Activated naive CD8-positive, alpha-beta T cell (primary cell): ENCODE measurements at regions not wholly inside any gene's neighbourhood (a gene's known extent, or its start where the extent isn't known, plus 50 kb on each side); places are given as distances from the start of the nearest gene placed in this dataset.

Experiments used
- H3K27ac Mint-ChIP-seq: one replicate; pipeline ENCODE4 v1.8.0; 2021; ENCODE audit warnings: mixed read lengths
- H3K27me3 Mint-ChIP-seq: one replicate; pipeline ENCODE4 v1.8.0; 2021; ENCODE audit warnings: mixed read lengths
- H3K36me3 Mint-ChIP-seq: one replicate; pipeline ENCODE4 v1.8.0; 2021; ENCODE audit warnings: mixed read lengths
- H3K4me1 Mint-ChIP-seq: one replicate; pipeline ENCODE4 v1.8.0; 2021; ENCODE audit warnings: low read depth, mixed read lengths
- H3K4me3 Mint-ChIP-seq: one replicate; pipeline ENCODE4 v1.8.0; 2021; ENCODE audit warnings: mild to moderate bottlenecking, mixed read lengths
- H3K9me3 Mint-ChIP-seq: one replicate; pipeline ENCODE4 v1.8.0; 2021; ENCODE audit warnings: low read depth, mixed read lengths

DNA sequence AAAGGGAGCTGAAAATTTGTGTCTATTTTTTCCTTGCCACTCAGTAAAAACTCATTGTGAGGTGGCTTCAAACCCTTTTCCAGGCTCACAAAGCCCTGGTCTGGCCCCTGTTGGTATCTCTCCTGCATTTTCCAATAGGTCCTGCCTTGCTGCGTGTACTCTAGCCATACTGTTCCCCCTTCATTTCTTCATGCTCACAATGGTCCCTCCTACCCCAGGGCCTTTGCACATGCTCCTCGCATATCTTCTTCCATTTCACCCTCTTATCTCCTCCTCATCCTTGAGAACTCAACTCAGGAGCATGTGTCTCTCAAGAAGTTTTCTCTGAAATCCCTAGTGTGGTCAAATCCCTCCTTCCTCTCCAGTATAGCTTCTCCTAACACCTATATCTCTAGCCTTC lies 186.6 kb downstream of the MBOAT1 start:
- Mint-ChIP-seq H3K36me3 (no peaks in the 10 kb centered on the region), H3K4me1 (peaks cover 19% of the 10 kb centered on the region), H3K27me3 (peaks cover 22% of the 10 kb centered on the region), H3K27ac (no peak overlapping the region), H3K9me3 (no peaks in the 10 kb centered on the region), H3K4me3 (no peak overlapping the region)

DNA sequence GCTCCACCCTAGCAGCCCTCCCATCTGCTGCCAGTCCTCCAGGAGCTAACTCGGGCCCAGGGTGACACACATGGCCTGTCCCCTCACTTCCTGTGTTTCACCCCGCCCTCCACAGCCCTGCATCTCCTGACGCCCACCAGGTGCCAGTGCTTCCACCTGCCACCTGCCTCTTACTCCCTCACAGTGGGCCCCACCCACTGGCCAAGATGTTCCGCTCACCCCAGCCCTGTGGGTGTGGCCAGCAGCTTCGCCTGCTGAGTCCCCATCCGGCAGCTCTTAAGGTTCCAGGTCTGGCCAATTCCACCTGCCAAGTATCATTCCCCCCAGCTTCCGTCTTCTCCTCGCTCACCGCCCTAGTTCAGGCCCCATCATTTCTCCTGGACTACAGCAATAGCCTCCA lies 184.1 kb downstream of the MBOAT1 start:
- H3K36me3 Mint-ChIP-seq = no peaks in the 10 kb centered on the region
- H3K9me3 Mint-ChIP-seq = no peaks in the 10 kb centered on the region
- peaks cover 23% of the 10 kb centered on the region for H3K27me3 Mint-ChIP-seq
- peaks cover 19% of the 10 kb centered on the region for H3K4me1 Mint-ChIP-seq
- no peak overlapping the region for H3K27ac Mint-ChIP-seq
- H3K4me3 Mint-ChIP-seq = no peak overlapping the region

DNA sequence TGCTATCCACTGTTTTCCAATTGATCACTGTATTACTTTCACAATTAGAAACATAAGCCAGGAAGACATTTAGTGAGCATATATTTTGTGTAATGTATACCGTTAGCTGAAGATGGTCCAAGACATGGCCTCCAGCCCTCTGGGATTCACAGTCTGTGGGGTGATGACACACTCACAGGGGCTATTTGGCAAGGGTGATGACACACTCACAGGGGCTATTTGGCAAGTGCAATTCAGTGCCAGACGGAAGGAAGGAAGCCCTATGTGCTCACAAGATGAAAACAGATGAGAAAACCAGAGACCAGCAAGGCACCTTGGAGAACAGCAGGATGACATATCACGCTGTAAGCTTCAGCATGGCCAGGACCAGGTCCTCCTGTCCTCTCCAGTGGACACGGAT lies 183.7 kb downstream of the MBOAT1 start:
- H3K4me3 Mint-ChIP-seq = no peak overlapping the region
- H3K36me3 Mint-ChIP-seq = no peaks in the 10 kb centered on the region
- peaks cover 26% of the 10 kb centered on the region for H3K27me3 Mint-ChIP-seq
- peaks cover 17% of the 10 kb centered on the region for H3K4me1 Mint-ChIP-seq
- no peaks in the 10 kb centered on the region for H3K9me3 Mint-ChIP-seq
- H3K27ac Mint-ChIP-seq = no peak overlapping the region

DNA sequence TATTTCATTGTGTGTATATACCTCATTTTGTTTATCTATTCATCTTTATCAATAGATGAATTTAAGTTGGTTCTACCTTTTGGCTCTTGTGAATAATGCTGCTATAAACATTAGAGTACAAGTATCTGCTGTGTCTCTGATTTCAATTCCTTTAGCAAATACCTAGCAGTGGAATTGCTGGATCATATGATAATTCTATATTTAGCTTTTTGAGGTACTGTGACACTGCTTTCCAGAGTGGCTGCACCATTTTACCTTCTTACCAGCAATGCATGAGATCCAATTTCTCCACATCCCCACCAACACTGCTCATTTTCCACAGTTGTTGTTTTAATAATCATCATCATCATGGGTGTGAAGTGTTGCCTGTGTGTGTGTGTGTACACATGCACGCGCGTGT lies 182.3 kb downstream of the MBOAT1 start:
- H3K4me1 Mint-ChIP-seq = peaks cover 3% of the 10 kb centered on the region
- H3K4me3 Mint-ChIP-seq = no peak overlapping the region
- no peaks in the 10 kb centered on the region for H3K9me3 Mint-ChIP-seq
- no peaks in the 10 kb centered on the region for H3K36me3 Mint-ChIP-seq
- H3K27me3 Mint-ChIP-seq = peaks cover 26% of the 10 kb centered on the region
- no peak overlapping the region for H3K27ac Mint-ChIP-seq

DNA sequence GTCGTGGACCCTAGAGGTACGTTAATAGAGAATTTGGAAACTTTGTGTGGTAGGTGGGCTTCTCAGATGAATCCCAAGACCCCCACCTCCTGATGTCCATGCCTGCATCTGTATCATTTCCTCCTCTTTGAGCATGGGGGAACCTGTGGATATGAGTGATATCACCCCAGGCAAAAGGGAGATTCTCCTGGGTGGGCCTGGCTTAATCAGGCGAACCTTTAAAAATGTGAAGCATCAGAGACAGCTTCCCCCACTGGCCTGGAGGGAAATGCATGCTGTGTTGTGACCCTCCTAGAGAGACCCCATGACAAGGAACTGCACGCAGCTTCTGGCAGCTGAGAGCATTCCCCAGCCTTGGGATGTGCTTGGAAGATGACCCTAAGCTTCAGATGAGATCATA lies 180.9 kb downstream of the MBOAT1 start:
- no peak overlapping the region for H3K4me3 Mint-ChIP-seq

DNA sequence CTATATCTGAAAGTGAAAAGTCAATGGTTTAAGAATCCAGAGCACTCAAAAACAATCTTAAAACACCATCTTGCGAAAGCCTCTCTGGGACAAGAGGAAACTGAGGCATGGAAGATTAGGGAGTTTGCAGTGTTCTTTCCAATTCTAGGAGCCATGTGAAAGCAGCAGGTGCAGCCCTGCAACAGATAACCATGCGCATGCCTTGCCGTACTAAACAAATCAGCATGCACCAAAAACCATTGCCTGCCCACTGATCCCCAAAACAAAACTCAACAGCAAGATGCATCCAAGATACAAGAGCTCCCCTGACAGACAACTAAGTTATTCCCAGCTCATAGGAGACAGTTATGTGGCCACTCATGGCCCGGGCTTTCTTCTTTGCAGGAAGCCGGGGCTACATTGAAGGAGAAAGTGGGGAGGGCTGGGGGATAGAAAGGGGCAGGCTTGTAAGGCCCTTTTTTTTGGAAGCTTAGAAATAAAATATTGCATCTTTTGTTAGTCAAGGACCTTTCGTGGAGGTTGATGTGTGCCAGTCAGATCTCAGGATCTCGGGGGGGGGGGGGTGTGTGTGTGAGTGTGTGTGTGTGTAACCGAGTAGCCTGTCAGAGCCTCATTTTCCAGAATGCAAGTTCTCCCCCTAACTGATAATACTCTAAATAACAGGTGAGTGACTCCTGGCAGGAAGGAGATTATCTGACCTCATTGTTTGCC lies 178.4 kb downstream of the MBOAT1 start:
- no peaks in the 10 kb centered on the region for H3K9me3 Mint-ChIP-seq
- peaks cover 12% of the 10 kb centered on the region for H3K27me3 Mint-ChIP-seq
- H3K27ac Mint-ChIP-seq = no peak overlapping the region
- no peaks in the 10 kb centered on the region for H3K36me3 Mint-ChIP-seq
- H3K4me1 Mint-ChIP-seq = no peaks in the 10 kb centered on the region
- no peak overlapping the region for H3K4me3 Mint-ChIP-seq

More for the DNA sequence above, 180.9 kb downstream of the MBOAT1 start:
- Mint-ChIP-seq H3K36me3 (no peaks in the 10 kb centered on the region), H3K27ac (no peak overlapping the region), H3K27me3 (peaks cover 24% of the 10 kb centered on the region), H3K4me1 (no peaks in the 10 kb centered on the region), H3K9me3 (no peaks in the 10 kb centered on the region)

DNA sequence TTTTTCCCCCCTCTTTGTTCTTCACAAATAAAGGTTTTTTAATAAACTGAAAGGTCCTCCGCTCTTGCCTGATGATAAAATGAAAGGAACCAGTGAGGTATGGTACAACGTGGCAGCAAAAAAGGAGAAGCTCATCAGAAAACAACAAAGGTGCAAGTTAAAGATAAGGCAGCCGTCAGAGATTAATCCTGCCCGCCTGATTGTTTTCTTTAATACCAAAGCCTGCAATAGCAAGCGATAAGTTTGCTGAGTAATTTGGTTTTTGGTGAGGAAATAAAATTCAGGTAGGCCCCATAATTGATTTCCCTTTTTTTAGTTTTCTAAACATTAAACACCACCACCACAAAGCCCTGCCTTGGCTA lies 177.9 kb downstream of the MBOAT1 start:
- H3K36me3 Mint-ChIP-seq = no peaks in the 10 kb centered on the region
- H3K4me3 Mint-ChIP-seq = no peak overlapping the region
- no peak overlapping the region for H3K27ac Mint-ChIP-seq
- no peaks in the 10 kb centered on the region for H3K4me1 Mint-ChIP-seq
- no peaks in the 10 kb centered on the region for H3K9me3 Mint-ChIP-seq
- H3K27me3 Mint-ChIP-seq = peaks cover 12% of the 10 kb centered on the region

DNA sequence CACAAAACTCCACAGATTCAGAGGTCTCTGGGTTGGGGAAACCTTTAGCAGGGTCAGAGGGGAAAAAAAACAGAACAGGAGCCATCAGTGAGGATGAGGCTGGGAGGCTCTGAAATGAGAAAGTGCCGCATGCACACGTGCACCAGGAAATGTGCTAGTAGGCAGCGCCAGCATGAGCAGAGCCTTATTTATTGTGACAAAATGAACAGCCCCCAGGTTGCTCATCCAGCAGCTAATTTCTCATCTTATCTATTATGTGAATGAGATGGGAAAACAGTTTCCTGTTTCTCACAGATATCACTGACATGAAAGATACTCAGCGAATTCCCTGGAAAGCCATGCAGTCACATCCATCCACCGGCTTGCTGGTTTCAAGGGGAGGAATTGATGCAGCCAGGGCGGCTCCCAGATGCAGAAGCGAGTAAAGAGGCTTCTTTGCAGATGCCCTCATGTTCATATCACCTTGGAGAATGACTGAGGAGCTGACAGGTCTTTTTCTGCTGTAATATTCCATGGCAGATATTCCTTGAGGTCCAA lies 176.1 kb downstream of the MBOAT1 start:
- H3K36me3 Mint-ChIP-seq = no peaks in the 10 kb centered on the region
- H3K9me3 Mint-ChIP-seq = no peaks in the 10 kb centered on the region
- H3K4me1 Mint-ChIP-seq = no peaks in the 10 kb centered on the region
- H3K27ac Mint-ChIP-seq = no peak overlapping the region
- peaks cover 5% of the 10 kb centered on the region for H3K27me3 Mint-ChIP-seq
- no peak overlapping the region for H3K4me3 Mint-ChIP-seq

DNA sequence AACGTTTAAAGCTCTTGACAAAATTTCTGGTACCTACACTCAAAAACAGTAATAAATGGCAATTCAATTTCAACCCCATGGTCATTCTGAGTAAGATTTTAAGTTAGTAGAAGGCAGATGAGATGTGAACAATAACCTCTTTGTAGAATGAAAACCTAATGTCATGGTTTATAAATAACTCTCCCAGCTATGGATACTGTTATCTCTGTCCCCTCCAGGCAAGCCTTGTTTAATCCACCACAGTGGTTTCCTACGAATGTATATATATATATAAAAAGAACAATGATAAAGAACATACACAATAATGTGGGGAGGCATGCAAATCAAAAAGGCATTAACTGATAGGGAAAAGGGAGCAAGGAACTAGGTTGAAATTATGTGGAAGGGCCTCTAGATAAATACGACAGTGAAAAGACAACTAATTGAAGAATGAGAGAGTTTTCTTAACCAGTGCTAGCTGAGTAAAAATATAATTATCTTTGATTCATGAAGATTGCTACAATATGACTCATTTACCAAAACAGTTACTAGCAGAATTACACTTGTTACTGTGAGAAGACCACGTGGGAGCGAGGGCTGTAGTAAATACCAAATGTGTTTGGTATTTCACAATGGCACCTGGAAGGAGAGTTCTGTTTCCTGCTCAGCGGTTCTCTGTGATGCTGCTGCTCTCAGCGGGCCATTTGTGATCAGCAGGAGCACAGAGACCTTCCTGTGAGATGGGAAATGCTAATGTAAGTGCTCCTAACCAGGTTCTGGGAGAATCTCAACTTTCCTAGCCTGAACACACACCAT lies 173.7 kb downstream of the MBOAT1 start:
- no peaks in the 10 kb centered on the region for H3K4me1 Mint-ChIP-seq
- no peaks in the 10 kb centered on the region for H3K36me3 Mint-ChIP-seq
- H3K9me3 Mint-ChIP-seq = no peaks in the 10 kb centered on the region
- H3K27me3 Mint-ChIP-seq = peaks cover 2% of the 10 kb centered on the region
- no peak overlapping the region for H3K27ac Mint-ChIP-seq
- no peak overlapping the region for H3K4me3 Mint-ChIP-seq

DNA sequence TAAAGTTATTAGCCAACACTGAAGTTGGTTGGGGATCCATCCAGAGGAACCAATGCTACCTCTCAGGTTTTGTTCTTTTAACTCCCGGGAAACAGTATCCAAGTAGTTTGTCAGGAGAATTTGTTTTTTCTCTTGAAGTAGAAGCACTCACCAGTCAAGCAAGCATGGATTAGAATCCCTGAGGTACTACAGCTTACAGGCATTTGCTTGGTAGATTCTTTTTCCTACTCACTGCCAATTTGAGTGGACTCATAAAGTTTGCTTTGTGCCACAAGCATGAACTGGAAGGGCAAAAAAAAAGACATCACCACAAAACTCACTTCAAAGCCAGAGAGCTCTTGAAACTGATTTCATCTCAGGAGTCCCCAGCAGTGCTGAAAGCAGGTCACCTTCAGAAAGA lies 167.4 kb downstream of the MBOAT1 start:
- Mint-ChIP-seq H3K27me3 (peaks cover 7% of the 10 kb centered on the region), H3K27ac (no peak overlapping the region), H3K36me3 (no peaks in the 10 kb centered on the region), H3K9me3 (no peaks in the 10 kb centered on the region), H3K4me3 (no peak overlapping the region), H3K4me1 (no peaks in the 10 kb centered on the region)
